ENCODE measurements at regions not wholly inside any gene's neighbourhood (a gene's known extent, or its start where the extent isn't known, plus 50 kb on each side); places are given as distances from the start of the nearest gene placed in this dataset.

DNA sequence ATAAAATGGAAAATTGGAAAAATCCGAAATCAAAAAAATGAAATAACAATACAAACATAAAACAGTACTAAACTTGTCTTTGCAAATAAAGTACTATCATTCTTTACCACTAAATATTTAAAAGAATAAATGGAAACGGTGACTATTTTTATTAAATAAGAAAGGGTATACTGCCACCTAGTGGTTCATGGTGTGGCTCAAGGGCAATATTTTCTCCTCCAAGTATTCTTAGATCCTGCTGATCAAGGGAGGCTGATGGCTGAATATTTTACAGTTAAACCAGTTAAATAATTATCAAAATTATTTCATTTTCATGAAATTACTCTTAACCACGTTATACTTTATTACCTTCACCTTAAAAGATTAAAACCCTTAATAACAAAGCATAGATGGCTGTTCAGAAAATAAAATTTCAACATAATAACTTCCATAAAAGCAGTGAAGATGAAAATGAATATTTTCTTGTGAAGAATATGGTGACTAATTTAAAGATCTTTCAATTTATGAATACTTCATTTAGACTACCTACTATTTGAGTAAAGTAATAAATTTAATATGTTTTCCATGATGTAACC, 1793.9 kb downstream of the NCAM2 start:
- H3K9me3 ChIP-seq (ENCODE audit: control insufficient read depth in 1 of 2, insufficient read depth in 1 of 2, low read length in 2 of 2): peaks cover 0 to 7% of the 10 kb centered on the region in 2 experiments
- CTCF ChIA-PET: no interaction called here

DNA sequence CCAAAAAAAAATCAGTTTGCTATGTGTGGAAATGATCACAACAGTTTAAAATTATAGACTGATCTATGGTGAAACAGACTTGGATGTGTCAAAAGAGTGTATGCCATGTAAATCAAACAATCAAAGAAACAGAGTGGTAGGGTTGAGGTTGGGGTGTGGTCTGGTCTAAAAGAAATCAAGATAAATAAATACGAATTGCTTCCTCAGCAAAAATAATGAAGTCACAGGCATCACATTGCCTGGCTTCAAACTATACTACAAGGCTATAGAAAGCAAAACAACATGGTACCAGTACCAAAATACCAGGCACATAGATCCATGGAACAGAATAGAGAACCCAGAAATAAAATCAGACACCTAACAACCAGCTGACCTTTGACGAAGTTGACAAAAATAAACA, 1796.9 kb downstream of the NCAM2 start:
- Histone ChIP-seq H3K9me3 (ENCODE audit: control insufficient read depth in 1 of 2, insufficient read depth in 1 of 2, low read length in 2 of 2) (peaks cover 0 to 7% of the 10 kb centered on the region in 2 experiments), H3K36me3 (ENCODE audit: insufficient read depth, low read length) (no peaks in the 10 kb centered on the region), H3K4me1 (ENCODE audit: insufficient read depth, low read length) (no peaks in the 10 kb centered on the region), H3K4me3 (ENCODE audit: low read length) (no peak overlapping the region), H3K27ac (ENCODE audit: low read depth in 1 of 2, low read length in 2 of 2) (no peak overlapping the region), H3K27me3 (ENCODE audit: control insufficient read depth in 1 of 2, insufficient read depth in 2 of 2, low read length in 2 of 2) (no peaks in the 10 kb centered on the region)
- no peak overlapping the region for H3K27ac Mint-ChIP-seq
- ChIA-PET POLR2A (no interaction called here), CTCF (no interaction called here)
- no peaks in the 10 kb centered on the region for H3K9me3 Mint-ChIP-seq
- ATAC-seq (ENCODE audit: poor library complexity) (no peak), DNase-seq (no peak)
- intact Hi-C loops (cut with DNase I, micrococcal nuclease): no loop called here
- H3K27me3 Mint-ChIP-seq: no peaks in the 10 kb centered on the region
- TF ChIP-seq, protein P1, sequence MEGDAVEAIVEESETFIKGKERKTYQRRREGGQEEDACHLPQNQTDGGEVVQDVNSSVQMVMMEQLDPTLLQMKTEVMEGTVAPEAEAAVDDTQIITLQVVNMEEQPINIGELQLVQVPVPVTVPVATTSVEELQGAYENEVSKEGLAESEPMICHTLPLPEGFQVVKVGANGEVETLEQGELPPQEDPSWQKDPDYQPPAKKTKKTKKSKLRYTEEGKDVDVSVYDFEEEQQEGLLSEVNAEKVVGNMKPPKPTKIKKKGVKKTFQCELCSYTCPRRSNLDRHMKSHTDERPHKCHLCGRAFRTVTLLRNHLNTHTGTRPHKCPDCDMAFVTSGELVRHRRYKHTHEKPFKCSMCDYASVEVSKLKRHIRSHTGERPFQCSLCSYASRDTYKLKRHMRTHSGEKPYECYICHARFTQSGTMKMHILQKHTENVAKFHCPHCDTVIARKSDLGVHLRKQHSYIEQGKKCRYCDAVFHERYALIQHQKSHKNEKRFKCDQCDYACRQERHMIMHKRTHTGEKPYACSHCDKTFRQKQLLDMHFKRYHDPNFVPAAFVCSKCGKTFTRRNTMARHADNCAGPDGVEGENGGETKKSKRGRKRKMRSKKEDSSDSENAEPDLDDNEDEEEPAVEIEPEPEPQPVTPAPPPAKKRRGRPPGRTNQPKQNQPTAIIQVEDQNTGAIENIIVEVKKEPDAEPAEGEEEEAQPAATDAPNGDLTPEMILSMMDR (IDR thresholded peaks at IDR 0.05): no peak
- H3K4me3 Mint-ChIP-seq: no peak overlapping the region
- no peaks in the 10 kb centered on the region for H3K36me3 Mint-ChIP-seq (ENCODE audit: low read depth)
- H3K4me1 Mint-ChIP-seq (ENCODE audit: low read depth): no peaks in the 10 kb centered on the region

More for the DNA sequence above, 1793.9 kb downstream of the NCAM2 start:
- POLR2A ChIA-PET: no interaction called here
- Histone ChIP-seq H3K27ac (ENCODE audit: low read depth in 1 of 2, low read length in 2 of 2) (no peak overlapping the region), H3K4me1 (ENCODE audit: insufficient read depth, low read length) (no peaks in the 10 kb centered on the region), H3K27me3 (ENCODE audit: control insufficient read depth in 1 of 2, insufficient read depth in 2 of 2, low read length in 2 of 2) (no peaks in the 10 kb centered on the region), H3K4me3 (ENCODE audit: low read length) (no peak overlapping the region), H3K36me3 (ENCODE audit: insufficient read depth, low read length) (no peaks in the 10 kb centered on the region)
- Mint-ChIP-seq H3K4me3 (no peak overlapping the region), H3K4me1 (ENCODE audit: low read depth) (no peaks in the 10 kb centered on the region), H3K27me3 (no peaks in the 10 kb centered on the region), H3K9me3 (no peaks in the 10 kb centered on the region), H3K36me3 (ENCODE audit: low read depth) (no peaks in the 10 kb centered on the region), H3K27ac (no peak overlapping the region)
- TF ChIP-seq, protein P1 (IDR thresholded peaks at IDR 0.05): peak; percentile 84
- peak in 4 of 14 experiments; percentile 21 to 53 (median 34) for DNase-seq
- peak; percentile 32 for ATAC-seq (ENCODE audit: poor library complexity)
- intact Hi-C loops (cut with DNase I, micrococcal nuclease): loop anchor here (1.0 to 2.0 kb wide), 2 partner anchors 1627 to 1628 kb away; no protein-coding TSS in a partner anchor

DNA sequence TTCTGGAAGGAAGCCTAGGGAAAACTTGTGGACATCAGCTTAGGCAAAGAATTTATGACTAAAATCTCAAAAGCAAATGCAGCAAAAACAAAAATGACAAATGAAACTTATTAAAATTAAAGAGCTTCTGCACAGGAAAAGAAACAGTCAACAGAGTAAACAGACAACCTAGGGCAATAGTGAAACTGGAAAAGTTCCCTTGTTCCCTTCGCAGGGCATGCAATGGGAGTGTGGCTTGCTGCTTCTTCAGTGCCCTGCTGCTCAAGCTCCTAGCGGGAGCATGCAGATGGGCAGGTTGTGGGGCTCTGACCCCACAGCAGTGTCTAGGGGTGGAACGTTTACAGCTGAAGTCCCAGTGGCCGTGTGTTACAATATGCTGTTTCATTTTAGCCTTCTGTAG, 1797.4 kb downstream of the NCAM2 start:
- Mint-ChIP-seq H3K4me1 (ENCODE audit: low read depth) (no peaks in the 10 kb centered on the region), H3K36me3 (ENCODE audit: low read depth) (no peaks in the 10 kb centered on the region), H3K9me3 (no peaks in the 10 kb centered on the region), H3K27me3 (no peaks in the 10 kb centered on the region), H3K4me3 (no peak overlapping the region), H3K27ac (no peak overlapping the region)
- Histone ChIP-seq H3K27ac (ENCODE audit: low read depth in 1 of 2, low read length in 2 of 2) (no peak overlapping the region), H3K4me1 (ENCODE audit: insufficient read depth, low read length) (no peaks in the 10 kb centered on the region), H3K4me3 (ENCODE audit: low read length) (no peak overlapping the region), H3K9me3 (ENCODE audit: control insufficient read depth in 1 of 2, insufficient read depth in 1 of 2, low read length in 2 of 2) (peaks cover 0 to 7% of the 10 kb centered on the region in 2 experiments), H3K27me3 (ENCODE audit: control insufficient read depth in 1 of 2, insufficient read depth in 2 of 2, low read length in 2 of 2) (no peaks in the 10 kb centered on the region), H3K36me3 (ENCODE audit: insufficient read depth, low read length) (no peaks in the 10 kb centered on the region)
- intact Hi-C loops (cut with DNase I, micrococcal nuclease): no loop called here
- DNase-seq (no peak), ATAC-seq (ENCODE audit: poor library complexity) (no peak)
- ChIA-PET POLR2A (no interaction called here), CTCF (no interaction called here)
- TF ChIP-seq, protein P1 (IDR thresholded peaks at IDR 0.05): no peak

Measured in CD4-positive, alpha-beta T cell (primary cell).